NCI-H82 treated with DMSO at 0.1 percent for 48 hours (cell line): ENCODE measurements at regions not wholly inside any gene's neighbourhood (a gene's known extent, or its start where the extent isn't known, plus 50 kb on each side); places are given as distances from the start of the nearest gene placed in this dataset.

Experiments used
- DNase-seq: peaks from one replicate; lab custom pipeline; 2025; ENCODE audit not compliant: unreplicated experiment; lab: John Stamatoyannopoulos, UW

GRCh38 chr10:121167534-121168243, 316.5 kb downstream of the WDR11 start:
- DNase-seq = no peak

GRCh38 chr10:121168545-121169216, 317.5 kb downstream of the WDR11 start:
- no peak for DNase-seq

DNA sequence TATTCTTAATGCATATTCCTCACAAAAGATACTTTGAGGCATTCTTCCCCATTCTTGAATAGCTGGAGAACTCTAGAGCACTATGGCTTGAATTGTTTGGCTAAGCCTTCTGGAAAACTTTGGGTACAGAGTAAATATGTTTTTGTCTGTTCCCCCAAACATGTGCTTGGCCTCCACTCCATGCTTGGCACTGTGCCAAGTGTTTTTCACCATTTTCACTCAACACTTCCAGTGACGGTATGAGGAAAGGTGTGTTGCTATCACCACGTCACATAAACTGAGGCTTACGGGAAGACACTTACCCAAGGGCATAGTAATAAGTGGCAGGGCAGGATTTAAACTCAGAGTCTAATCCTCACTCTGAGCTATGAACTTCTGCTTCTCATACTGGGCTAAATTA, 318.2 kb downstream of the WDR11 start:
- no peak for DNase-seq

- DNase-seq = no peak
Observed at GRCh38 chr10:121171825-121172787, 320.9 kb downstream of the WDR11 start.

DNA sequence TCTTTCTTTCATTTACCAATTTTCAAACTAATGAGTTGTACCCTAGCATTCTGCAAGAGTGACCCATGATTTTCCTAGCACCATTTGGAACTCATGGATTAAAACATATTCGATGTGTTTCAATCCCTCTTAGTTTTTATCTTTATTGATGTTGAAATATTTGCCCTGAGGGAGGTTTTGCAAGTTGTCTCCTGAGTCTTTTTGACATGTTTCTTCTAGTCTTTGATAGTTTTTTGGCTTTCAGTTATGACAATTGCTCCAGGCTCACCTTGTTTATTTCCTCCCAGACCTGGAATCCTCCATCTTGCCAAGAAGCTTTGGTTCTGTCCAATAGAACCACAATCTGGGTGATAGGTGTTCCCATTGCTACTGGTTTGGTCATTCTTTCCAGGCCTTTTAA, 327.8 kb downstream of the WDR11 start:
- no peak for DNase-seq

GRCh38 chr10:121182219-121182618, 331.1 kb downstream of the WDR11 start:
- no peak for DNase-seq

- DNase-seq = peak; percentile 42
Observed at GRCh38 chr10:121183236-121183635, 332.1 kb downstream of the WDR11 start.

DNA sequence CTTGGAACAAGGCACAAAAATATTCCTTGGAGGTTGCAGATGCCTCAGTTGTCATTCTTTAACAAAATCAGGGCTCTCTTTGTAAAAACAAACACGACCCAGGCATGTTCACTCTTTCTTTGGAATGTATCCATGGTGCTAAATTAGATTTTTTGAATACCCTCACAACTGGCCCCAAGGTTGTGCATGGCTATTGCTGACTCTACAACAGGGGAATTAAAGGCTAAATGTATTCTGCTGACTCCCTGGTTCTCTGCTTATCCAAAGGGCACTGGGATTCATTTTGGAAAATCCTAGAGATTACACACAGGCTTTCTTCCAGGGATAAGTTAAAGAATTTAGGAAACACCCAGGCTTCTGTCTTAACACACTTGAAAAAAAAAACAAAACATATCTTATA, 332.5 kb downstream of the WDR11 start:
- DNase-seq = no peak

DNA sequence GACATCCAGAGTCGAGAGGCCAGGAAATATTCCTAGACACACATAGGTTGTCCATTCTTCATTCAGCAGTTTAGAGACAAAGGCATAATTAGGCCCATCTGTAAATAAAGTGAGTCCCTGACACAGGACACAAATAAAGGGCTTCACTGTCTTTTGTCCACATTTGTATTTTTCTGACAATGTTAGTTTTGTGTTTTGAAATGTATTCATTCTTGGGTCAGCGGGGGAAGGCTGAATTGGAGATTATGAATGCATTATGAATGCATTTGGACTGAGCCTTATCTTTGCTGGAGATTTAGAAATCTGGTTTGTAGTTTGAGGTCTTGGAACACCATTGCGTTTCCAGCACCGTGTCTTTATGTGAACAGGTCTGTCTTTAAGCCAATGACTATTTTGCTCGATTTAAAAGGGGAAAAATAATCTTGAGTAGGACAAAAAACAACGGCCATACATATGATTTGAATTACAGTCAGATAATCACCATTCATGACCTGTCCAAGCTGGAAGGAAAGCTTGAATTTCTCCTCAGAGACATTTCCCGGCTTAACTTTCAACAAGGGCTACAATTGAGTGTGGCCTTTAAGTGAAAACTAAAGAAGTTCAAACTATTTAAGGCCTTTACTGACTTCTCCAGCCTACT, 334.8 kb downstream of the WDR11 start:
- no peak for DNase-seq

GRCh38 chr10:121187391-121187790, 336.2 kb downstream of the WDR11 start:
- DNase-seq = no peak

GRCh38 chr10:121188005-121188404, 336.8 kb downstream of the WDR11 start:
- DNase-seq = no peak

GRCh38 chr10:121189066-121189465, 337.9 kb downstream of the WDR11 start:
- no peak for DNase-seq

DNA sequence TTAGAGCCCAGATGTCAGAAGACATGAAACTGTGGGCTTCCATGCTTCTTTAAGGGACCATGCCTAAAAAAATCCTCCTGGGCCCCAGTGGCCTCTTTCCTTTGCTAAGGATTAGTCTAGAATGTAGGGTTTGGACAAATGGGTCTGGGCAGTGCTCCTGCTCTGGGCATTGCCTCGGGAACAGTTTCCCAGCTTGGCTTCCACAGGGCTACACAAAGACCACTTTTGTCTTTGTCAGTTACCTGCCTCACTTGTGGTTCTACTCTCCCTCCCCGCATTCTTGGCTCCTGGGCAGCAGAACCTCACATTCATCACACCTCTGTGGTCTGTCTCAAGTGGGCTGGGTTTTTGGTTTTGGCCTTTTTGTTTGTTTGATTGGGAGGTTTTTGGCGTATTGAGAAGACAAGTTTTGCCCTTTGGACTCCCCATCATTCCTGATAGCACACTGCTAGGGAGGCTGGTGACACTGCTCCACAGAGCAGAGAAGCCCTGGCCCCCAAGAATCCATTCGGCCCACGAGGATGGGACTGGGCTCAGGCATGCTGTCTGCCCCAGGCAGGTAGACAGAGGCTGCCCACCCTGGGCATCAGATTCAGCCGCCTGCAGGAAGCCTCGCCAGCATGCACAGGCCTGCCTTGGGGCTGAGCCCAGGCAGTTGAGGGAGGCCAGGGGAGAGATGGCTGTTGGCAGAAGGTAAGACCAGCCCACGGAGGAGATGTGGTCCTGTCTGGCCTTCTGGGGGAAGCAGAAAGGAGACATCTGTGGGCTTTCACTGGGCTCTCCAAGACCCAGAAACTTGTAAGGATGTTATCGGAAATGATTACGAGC, 343.7 kb downstream of the WDR11 start:
- DNase-seq = no peak

GRCh38 chr10:121195524-121195910, 344.4 kb downstream of the WDR11 start:
- DNase-seq = no peak

- no peak for DNase-seq
Observed at GRCh38 chr10:121199081-121199480, 347.9 kb downstream of the WDR11 start.

DNA sequence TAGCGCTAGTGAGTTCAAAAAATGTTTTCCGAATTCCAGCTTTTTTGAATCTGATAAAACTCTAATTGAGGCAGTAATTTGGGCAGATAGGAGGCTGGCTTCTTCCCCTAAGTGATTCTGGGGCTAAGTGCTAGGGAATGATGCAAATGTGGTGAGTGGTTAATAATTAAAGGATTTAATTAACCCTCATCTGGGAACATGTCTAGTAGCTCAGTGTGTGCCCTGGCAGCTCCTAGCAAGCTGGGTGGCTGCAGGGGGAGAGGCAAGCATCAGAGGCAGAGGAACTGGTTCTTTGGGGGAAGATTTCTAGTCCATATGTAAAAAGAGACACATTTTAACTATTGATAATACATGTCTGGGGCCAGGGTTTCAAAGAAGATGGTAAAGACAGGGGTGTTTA, 354.5 kb downstream of the WDR11 start:
- DNase-seq = no peak

DNA sequence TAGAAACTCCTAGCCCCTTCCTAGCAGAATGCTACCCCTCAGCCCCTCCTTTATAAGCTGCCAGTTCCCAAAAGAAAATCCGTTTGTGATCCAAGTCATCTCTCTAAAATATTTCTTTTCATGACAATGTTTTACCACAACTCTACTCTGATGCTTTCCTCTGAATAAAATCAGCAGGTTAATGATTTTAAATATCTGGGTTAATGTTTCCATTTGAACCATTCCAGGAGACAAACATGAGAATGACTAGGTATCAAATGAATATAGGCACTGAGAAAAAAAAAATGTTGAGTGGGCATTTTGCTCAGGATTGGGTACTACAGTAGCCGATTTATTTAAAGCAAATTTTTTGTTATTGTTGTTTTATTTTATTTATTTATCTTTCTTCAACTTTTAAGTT, 360.3 kb downstream of the WDR11 start:
- DNase-seq = no peak

DNA sequence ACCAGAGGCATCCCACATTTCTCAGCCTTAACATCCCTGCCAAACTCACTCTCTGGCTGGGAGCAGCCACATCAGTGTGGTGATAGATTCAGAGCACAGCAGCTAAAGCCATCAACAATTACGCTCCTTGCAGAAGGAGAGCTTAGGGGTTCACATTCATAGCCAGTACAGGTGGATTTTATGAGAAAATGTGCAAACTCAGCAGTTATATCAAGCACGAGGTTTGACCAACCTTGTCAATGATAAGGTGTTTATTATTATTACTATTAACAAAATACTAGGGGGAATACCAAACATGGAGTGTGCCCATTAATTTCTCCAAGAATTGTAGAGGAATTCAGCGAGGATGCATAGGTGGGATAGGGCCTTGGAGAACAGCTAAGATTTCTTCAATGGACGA, 362.3 kb downstream of the WDR11 start:
- no peak for DNase-seq

- DNase-seq = no peak
Observed at GRCh38 chr10:121216295-121216694, 365.1 kb downstream of the WDR11 start.

DNA sequence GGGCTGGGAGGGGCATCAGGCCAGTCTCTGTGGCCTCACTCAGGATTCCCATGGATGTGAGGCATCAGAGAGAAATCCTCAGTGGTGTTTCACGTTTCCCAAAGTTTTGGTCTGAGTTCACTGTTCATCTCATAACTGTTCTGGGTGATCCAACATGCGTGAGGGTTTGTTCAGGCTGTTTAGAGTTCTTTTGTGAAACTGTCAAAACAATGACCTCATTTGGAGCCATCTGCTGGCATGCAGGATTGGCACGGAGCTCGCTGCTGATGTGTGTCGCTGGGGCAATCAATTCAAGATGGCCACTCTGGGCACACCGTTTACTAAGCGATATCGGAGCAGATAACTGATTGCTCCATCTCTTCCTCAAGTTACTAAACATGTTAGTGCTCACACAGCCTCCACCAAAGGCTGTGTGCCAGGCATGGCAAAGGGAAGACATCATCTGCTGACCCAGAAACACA, 365.6 kb downstream of the WDR11 start:
- DNase-seq = no peak
